Hepatocyte (in vitro differentiated cells): ENCODE measurements at regions not wholly inside any gene's neighbourhood (a gene's known extent, or its start where the extent isn't known, plus 50 kb on each side); places are given as distances from the start of the nearest gene placed in this dataset.

Experiments used
- CTCF ChIP-seq: fragments of 200-600 bp; sonication (generic); IDR thresholded peaks from 2 replicates; pipeline ENCODE4 v1.5.1; 2016; ENCODE audit warnings: antibody characterized with exemption, mild to moderate bottlenecking; ENCODE audit not compliant: poor library complexity
- EZH2 ChIP-seq: fragments of 200-600 bp; sonication (generic); IDR thresholded peaks from 2 replicates; pipeline ENCODE4 v1.6.1; 2016; ENCODE audit warnings: antibody characterized with exemption, mild to moderate bottlenecking, borderline replicate concordance

DNA sequence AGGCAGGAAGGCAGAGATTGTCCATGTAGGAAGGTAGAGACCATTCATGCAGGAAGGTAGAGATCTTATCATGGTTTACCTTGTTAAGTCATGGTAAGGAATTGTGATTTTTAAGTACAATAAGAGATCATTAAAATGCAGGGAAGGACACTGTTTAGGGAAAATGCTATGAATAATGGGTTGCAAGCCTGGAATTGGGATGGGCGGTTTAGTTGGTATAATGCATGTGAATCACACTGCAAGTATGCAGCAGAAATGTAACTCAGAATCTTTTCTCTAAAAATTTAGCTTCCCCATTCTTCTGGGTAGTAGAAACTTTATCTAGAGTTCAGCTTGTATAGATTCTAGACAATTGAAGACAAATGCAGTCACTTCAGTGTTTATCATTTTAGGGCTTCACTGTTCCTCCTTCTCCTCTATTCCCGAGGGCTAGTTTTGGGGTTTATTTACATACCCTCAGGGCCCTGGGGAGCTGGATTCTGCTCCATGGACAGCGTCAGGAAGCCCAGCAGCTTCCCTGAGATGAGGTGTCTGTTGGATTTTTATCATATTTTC is 212.0 kb downstream of the SREK1 start:
- no peak for TF ChIP-seq CTCF
- no peak for TF ChIP-seq EZH2
